Activated CD4-positive, CD25-positive, alpha-beta regulatory T cell treated with anti-CD3 and anti-CD28 coated beads, Interleukin-2, amount 50 U/mL, for 24 hours (primary cell): ENCODE measurements at regions not wholly inside any gene's neighbourhood (a gene's known extent, or its start where the extent isn't known, plus 50 kb on each side); places are given as distances from the start of the nearest gene placed in this dataset.
"Not testable (repeated sequence)": the region's sequence is repeated elsewhere in the genome, so short reads cannot be mapped to it uniquely, and the experiment has no call there.

Source experiments
- ATAC-seq, 2 donors: fragments of 150-1000 bp; cut with Tn5 transposase; one replicate each; pipeline ENCODE4 v1.10.0; 2021; ENCODE audit warnings: mild to moderate bottlenecking in 1 of 2, moderate library complexity in 1 of 2

DNA sequence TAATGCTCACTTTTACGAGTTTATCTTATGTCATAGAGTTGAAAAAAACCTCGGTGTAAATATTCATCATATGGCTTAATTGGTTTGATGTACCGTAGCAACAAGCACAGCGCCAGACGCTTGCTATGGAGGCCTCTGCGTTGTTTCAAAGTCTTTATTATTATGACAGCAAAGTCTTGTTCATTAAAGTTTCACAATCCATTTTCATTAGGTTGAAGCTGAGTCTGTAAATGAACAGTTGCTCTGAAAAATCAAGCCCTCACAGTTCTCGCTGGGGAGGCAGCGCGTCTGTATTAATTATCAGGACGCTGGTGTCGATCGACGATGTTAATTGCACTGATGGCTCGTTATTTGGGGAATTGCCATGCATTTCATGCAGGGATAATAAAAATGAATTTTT, 185.6 kb downstream of the INSC start:
- no peak for ATAC-seq

- no peak for ATAC-seq
Measured at GRCh38 chr11:15307619-15308024, 192.9 kb downstream of the INSC start.

- ATAC-seq, result no peak
Measured at GRCh38 chr11:15308840-15309239, 194.1 kb downstream of the INSC start.

DNA sequence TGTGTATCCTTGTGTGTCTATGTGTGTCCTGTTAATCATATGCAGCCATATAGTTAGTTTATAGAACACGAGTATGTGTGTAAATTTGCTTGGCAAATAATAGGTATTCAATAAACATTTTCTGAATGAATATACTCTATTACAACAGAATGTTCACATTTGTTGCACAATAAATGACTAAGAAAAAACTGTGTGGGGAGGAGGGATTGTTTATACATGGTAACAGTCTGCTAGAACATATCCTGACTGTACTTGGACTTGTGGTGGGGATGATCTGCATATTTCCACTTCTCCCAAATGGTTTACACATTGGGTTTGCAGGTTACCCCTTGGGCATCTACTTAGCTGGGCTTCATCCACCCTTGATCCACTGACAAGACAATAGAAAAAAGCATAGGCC, 194.6 kb downstream of the INSC start:
- no peak for ATAC-seq

- ATAC-seq, result no peak
Measured at GRCh38 chr11:15313862-15314261, 199.1 kb downstream of the INSC start.

- no peak for ATAC-seq
Measured at GRCh38 chr11:15318814-15319213, 204.1 kb downstream of the INSC start.

DNA sequence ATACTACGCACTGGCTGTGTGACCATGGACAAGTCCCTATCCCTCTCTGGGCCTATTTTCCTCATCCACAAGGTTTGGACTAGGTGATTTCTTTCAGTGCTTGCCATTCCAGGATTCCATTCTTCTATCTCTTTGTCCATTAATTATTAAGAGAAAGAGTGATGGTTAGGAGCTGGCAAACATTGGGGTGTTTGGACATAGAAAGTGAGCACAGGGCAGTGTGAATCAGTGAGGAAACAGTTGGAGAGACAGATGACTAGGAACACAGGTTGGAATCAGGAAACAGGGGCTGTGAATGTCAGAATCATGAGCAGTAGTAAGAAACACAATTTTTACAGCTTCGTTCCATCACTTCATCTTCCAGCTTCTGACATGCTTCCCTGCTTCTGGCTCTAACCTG, 211.8 kb downstream of the INSC start:
- no peak for ATAC-seq

- ATAC-seq, result no peak
Measured at GRCh38 chr11:15327786-15328231, 213.1 kb downstream of the INSC start.

GRCh38 chr11:15333407-15333806, 218.7 kb downstream of the INSC start:
- no peak for ATAC-seq

- no peak for ATAC-seq
Measured at GRCh38 chr11:15334766-15335165, 220.0 kb downstream of the INSC start.

- no peak for ATAC-seq
Measured at GRCh38 chr11:15336021-15336420, 221.3 kb downstream of the INSC start.

- ATAC-seq, result no peak
Measured at GRCh38 chr11:15339302-15339701, 224.6 kb downstream of the INSC start.

GRCh38 chr11:15341587-15341986, 226.9 kb downstream of the INSC start:
- ATAC-seq, result no peak

DNA sequence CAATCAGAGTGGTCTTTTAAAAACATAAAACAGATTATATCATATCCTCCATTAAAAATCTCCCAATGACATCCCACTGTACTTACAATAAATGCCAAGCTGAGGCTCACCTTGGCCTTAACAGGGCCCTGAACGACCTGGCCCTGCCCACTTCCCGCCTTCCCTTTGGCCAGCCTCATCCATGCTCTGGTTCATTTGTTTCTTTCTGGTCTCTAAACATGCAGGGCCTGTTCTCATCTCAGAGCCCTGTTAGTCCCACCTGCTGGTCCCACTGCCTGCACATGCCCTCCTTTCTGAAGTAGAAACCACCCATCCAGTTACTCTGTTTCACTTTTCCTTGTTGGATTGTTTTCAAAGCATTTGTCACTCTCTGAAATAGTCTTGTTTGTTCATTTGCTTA, 227.4 kb downstream of the INSC start:
- no peak for ATAC-seq

GRCh38 chr11:15346907-15347306, 232.2 kb downstream of the INSC start:
- no peak for ATAC-seq

DNA sequence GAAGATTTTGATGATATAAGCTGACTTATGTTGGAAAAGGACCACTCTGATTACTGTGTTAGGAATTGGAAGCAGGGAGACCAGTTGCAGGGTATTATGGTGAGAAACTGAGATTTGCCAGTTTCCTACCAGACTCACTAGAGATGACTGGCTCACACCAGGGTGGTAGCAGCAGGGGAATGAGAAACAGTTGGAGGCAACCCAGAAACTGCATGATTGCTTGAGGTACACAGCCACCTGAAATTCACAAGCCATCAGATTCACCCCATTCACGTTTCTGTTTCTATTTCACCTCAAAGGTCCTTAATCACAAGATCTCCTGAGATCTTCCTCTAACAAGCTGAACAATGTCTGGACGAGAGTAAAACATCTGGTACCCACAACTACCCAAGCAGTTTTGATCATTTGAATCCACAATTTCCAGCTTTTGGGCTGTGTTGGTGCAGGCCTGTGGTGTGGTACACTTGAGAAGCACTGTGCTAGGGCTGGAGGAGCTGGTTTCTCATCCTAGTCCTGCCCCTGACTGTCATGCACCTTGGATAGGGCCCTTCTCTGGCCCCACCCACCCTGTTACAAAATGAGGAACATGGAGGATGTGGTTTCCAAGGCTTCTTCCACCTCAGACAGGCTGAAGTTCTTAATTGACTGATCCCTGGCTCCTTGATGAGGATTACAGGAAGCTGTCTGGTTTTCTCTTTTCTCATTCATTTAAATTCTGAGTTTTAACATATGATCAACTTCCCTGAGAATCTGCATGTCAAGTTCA, 233.4 kb downstream of the INSC start:
- ATAC-seq, result no peak

GRCh38 chr11:15349413-15349812, 234.7 kb downstream of the INSC start:
- no peak for ATAC-seq

- ATAC-seq, result no peak
Measured at GRCh38 chr11:15361316-15361715, 246.6 kb downstream of the INSC start.

- not testable (repeated sequence) for ATAC-seq
Measured at GRCh38 chr11:15365286-15365685, 250.6 kb downstream of the INSC start.

GRCh38 chr11:15367695-15368094, 253.0 kb downstream of the INSC start:
- ATAC-seq, result no peak

GRCh38 chr11:15370495-15371147, 255.9 kb downstream of the INSC start:
- ATAC-seq, result no peak

DNA sequence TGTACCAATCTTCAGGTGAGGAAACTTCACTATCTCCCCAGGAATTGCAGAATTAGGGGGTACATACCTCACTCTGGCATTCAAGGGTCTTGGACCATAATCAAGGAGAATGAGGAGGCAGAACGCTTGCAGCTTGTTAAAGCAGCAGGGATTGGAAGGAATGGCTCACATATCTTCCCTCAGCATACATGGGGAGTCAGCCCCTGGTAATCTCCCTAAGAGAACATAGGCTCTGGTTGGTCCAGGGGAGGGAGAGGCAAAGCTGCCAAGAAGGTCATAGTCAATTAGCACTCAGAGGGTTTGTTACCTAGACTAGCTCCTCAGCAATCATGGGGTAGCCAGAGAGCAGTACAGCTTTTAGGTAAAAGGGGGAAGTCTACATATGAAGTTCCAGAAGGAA, 256.8 kb downstream of the INSC start:
- no peak for ATAC-seq

DNA sequence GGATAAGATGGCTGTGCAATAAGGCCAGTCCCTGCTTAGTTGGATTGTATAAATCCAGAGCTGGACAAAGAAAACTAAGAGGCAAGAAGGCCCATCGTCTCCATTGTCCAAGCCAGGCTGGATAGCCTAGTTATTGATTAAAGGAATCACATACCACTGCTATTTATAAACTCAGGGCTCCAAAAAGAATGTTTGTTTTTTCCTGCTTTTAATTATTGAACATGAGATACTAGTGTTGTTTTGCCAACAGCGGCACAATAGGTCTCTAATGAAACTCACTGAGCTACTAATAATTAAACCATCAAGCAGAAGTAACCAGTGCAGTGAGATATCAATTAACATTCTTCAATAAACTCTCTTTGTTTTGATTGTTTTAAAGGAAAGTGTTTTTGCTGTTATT, 259.7 kb downstream of the INSC start:
- no peak for ATAC-seq

DNA sequence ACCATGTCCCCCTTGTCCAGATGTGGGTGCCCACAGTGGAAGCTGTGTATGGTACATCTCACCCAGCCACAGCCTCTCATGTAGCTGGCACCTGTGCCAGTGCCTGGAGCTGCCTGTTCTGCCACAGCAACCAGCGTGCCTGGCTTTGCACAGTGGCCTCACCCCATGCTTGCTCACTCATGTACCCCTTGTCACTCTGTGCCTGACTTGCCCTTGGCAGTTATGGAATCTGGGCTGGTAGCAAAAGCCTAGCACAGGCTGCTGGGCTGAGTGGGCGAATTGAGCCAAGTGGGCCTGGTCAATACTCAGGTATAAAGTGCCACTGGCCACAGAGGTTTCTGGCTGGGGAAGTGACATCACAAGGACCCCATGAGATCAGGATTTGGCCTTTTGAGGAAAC, 264.2 kb downstream of the INSC start:
- no peak for ATAC-seq

GRCh38 chr11:15379483-15379882, 264.8 kb downstream of the INSC start:
- ATAC-seq, result no peak
